ENCODE measurements at regions not wholly inside any gene's neighbourhood (a gene's known extent, or its start where the extent isn't known, plus 50 kb on each side); places are given as distances from the start of the nearest gene placed in this dataset.

- DNase-seq, result no peak
Measured at GRCh38 chr1:208421486-208421885, 177.3 kb upstream of the PLXNA2 start.

- DNase-seq, result no peak
Measured at GRCh38 chr1:208423526-208423925, 179.3 kb upstream of the PLXNA2 start.

GRCh38 chr1:208425096-208425495, 180.9 kb upstream of the PLXNA2 start:
- DNase-seq, result no peak

GRCh38 chr1:208430220-208430619, 186.0 kb upstream of the PLXNA2 start:
- no peak for DNase-seq

GRCh38 chr1:208431721-208432120, 187.5 kb upstream of the PLXNA2 start:
- DNase-seq, result no peak

GRCh38 chr1:208432346-208432745, 188.2 kb upstream of the PLXNA2 start:
- DNase-seq, result no peak

GRCh38 chr1:208433086-208433485, 188.9 kb upstream of the PLXNA2 start:
- no peak for DNase-seq

- DNase-seq, result no peak
Measured at GRCh38 chr1:208433971-208434370, 189.8 kb upstream of the PLXNA2 start.

- DNase-seq, result no peak
Measured at GRCh38 chr1:208437401-208437800, 193.2 kb upstream of the PLXNA2 start.

GRCh38 chr1:208438112-208438699, 194.0 kb upstream of the PLXNA2 start:
- no peak for DNase-seq

- no peak for DNase-seq
Measured at GRCh38 chr1:208445758-208446203, 201.6 kb upstream of the PLXNA2 start.

- no peak for DNase-seq
Measured at GRCh38 chr1:208446271-208446691, 202.1 kb upstream of the PLXNA2 start.

- DNase-seq, result no peak
Measured at GRCh38 chr1:208448425-208448824, 204.2 kb upstream of the PLXNA2 start.

- peak; percentile 83 for DNase-seq
Measured at GRCh38 chr1:208449951-208450350, 205.8 kb upstream of the PLXNA2 start.

- no peak for DNase-seq
Measured at GRCh38 chr1:208450958-208451357, 206.8 kb upstream of the PLXNA2 start.

- no peak for DNase-seq
Measured at GRCh38 chr1:208455821-208456220, 211.6 kb upstream of the PLXNA2 start.

- DNase-seq, result no peak
Measured at GRCh38 chr1:208456487-208456886, 212.3 kb upstream of the PLXNA2 start.

GRCh38 chr1:208460823-208461222, 216.6 kb upstream of the PLXNA2 start:
- DNase-seq, result no peak

- DNase-seq, result no peak
Measured at GRCh38 chr1:208461680-208462079, 217.5 kb upstream of the PLXNA2 start.

- DNase-seq, result no peak
Measured at GRCh38 chr1:208462761-208463160, 218.6 kb upstream of the PLXNA2 start.

- DNase-seq, result no peak
Measured at GRCh38 chr1:208465266-208465665, 221.1 kb upstream of the PLXNA2 start.

- DNase-seq, result no peak
Measured at GRCh38 chr1:208465786-208466590, 221.8 kb upstream of the PLXNA2 start.

GRCh38 chr1:208467151-208467780, 223.1 kb upstream of the PLXNA2 start:
- no peak for DNase-seq

GRCh38 chr1:208475449-208475848, 231.3 kb upstream of the PLXNA2 start:
- DNase-seq, result peak; percentile 57
